MCF 10A (cell line): ENCODE measurements at regions not wholly inside any gene's neighbourhood (a gene's known extent, or its start where the extent isn't known, plus 50 kb on each side); places are given as distances from the start of the nearest gene placed in this dataset.

Source experiments
- BruUV-seq: library from RNA; stranded (reverse); fragments of 400-500 nt; replicated peaks from 2 replicates; lab custom pipeline; 2021; lab: Mats Ljungman, UMichigan
- CTCF ChIA-PET: fragments of 300-600 bp; sonication (Branson Sonifier 250); formaldehyde crosslinking; extraction: SDS; loops from one replicate; lab custom pipeline; 2021; ENCODE audit warnings: antibody characterized with exemption, inconsistent platforms; lab: Yijun Ruan, JAX
- POLR2A ChIA-PET: fragments of 300-600, 350-650 bp; sonication (Branson Sonifier 250); formaldehyde crosslinking; extraction: SDS; loops from one replicate; lab custom pipeline; 2020; ENCODE audit warnings: antibody characterized with exemption, inconsistent platforms; lab: Yijun Ruan, JAX
- DNase-seq: peaks from one replicate; pipeline ENCODE4 v3.0.0-alpha.2; 2018; ENCODE audit not compliant: unreplicated experiment
- H3K27ac Mint-ChIP-seq: one replicate; pipeline ENCODE4 v1.8.0; 2022; ENCODE audit warnings: mild to moderate bottlenecking, low read depth, mixed read lengths; ENCODE audit not compliant: unreplicated experiment
- H3K27me3 Mint-ChIP-seq: one replicate; pipeline ENCODE4 v1.8.0; 2022; ENCODE audit warnings: mixed read lengths; ENCODE audit not compliant: insufficient read depth, unreplicated experiment
- H3K36me3 Mint-ChIP-seq: one replicate; pipeline ENCODE4 v1.8.0; 2022; ENCODE audit warnings: mild to moderate bottlenecking, moderate library complexity, mixed read lengths; ENCODE audit not compliant: insufficient read depth, unreplicated experiment
- H3K4me1 Mint-ChIP-seq: one replicate; pipeline ENCODE4 v1.8.0; 2022; ENCODE audit warnings: mixed read lengths; ENCODE audit not compliant: insufficient read depth, unreplicated experiment
- H3K4me3 Mint-ChIP-seq: one replicate; pipeline ENCODE4 v1.8.0; 2022; ENCODE audit warnings: mild to moderate bottlenecking, moderate library complexity, mixed read lengths; ENCODE audit not compliant: unreplicated experiment
- H3K9me3 Mint-ChIP-seq: one replicate; pipeline ENCODE4 v1.8.0; 2022; ENCODE audit warnings: mixed read lengths; ENCODE audit not compliant: unreplicated experiment
- intact Hi-C: fragments of 100-400 bp; cut with micrococcal nuclease; formaldehyde crosslinking; loops from 2 replicates; pipeline ENCODE4 v1.14.1; 2022
- TF ChIP-seq, protein P1 (sequence below): fragments of 200-600 bp; IDR thresholded peaks from one replicate; pipeline ENCODE4 v1.8.0; 2022; ENCODE audit warnings: antibody characterized with exemption, mild to moderate bottlenecking; ENCODE audit not compliant: unreplicated experiment

DNA sequence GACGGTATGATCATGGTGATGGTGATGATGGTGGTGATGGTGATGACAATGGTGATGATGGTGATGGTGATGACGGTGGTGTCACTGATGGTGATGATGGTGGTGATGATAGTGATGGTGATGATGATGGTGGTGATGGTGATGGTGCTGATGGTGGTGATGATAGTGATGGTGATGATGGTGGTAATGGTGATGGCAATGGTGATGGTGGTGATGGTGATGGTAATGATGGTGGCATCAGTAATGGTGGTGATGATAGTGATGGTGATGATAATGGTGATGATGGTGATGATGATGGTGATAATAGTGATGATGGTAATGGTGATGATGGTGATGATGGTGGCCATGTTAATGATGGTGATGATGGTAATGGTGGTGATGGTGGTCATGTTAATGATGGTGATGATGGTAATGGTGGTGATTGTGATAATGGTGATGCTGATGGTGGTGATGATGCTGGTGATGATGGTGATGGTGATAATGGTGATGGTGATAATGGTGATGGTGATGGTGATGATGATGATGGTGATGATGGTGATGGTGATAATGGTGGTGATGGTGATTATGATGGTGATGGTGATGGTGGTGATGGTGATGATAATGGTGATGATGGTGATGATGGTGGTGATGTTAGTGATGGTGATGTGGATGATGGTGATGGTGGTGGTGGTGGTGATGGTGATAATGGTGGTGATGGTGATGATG lies 107.2 kb downstream of the C16orf95 start:
- DNase-seq = no peak
- Mint-ChIP-seq H3K4me1 (peaks cover 22% of the 10 kb centered on the region), H3K27me3 (no peaks in the 10 kb centered on the region), H3K4me3 (no peak overlapping the region), H3K9me3 (no peaks in the 10 kb centered on the region), H3K36me3 (no peaks in the 10 kb centered on the region), H3K27ac (no peak overlapping the region)
- ChIA-PET CTCF (no interaction called here), POLR2A (no interaction called here)
- TF ChIP-seq, protein P1, sequence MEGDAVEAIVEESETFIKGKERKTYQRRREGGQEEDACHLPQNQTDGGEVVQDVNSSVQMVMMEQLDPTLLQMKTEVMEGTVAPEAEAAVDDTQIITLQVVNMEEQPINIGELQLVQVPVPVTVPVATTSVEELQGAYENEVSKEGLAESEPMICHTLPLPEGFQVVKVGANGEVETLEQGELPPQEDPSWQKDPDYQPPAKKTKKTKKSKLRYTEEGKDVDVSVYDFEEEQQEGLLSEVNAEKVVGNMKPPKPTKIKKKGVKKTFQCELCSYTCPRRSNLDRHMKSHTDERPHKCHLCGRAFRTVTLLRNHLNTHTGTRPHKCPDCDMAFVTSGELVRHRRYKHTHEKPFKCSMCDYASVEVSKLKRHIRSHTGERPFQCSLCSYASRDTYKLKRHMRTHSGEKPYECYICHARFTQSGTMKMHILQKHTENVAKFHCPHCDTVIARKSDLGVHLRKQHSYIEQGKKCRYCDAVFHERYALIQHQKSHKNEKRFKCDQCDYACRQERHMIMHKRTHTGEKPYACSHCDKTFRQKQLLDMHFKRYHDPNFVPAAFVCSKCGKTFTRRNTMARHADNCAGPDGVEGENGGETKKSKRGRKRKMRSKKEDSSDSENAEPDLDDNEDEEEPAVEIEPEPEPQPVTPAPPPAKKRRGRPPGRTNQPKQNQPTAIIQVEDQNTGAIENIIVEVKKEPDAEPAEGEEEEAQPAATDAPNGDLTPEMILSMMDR = no peak
- intact Hi-C loops = no loop called here
- BruUV-seq = no TSS peak

DNA sequence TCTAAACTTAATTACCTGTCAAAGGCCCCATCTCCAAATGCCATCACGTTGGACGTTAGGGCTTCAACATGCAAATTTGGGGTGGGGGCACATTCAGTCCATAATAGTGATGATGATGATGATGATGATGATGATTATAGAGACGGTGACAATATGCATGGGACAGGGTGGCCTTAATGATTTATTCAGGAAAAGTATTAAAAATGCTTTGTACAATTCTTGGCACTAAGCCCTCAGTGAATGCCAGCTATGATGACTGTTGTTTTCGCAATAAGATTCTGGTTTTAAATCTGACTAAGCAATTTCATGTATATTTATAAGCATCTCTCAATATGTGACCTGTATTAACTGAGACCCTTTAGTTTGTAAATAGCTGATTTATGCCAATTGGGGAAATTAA lies 106.3 kb downstream of the C16orf95 start:
- ChIA-PET POLR2A (interaction anchor here (0.6 to 1.1 kb wide), 4 partner anchors 29 to 643 kb away, joined by 3 to 5 read pairs (median 4); no protein-coding TSS in a partner anchor), CTCF (interaction anchor here (1.3 kb wide), 1 partner anchor 9 kb away, joined by 3 read pairs; no protein-coding TSS in a partner anchor)
- peaks cover 22% of the 10 kb centered on the region for H3K4me1 Mint-ChIP-seq
- BruUV-seq = no TSS peak
- TF ChIP-seq, protein P1 = no peak
- H3K27ac Mint-ChIP-seq = no peak overlapping the region
- intact Hi-C loops = loop anchor here (1.0 kb wide), 1 partner anchor 30 kb away; no protein-coding TSS in a partner anchor
- no peaks in the 10 kb centered on the region for H3K9me3 Mint-ChIP-seq
- H3K4me3 Mint-ChIP-seq = no peak overlapping the region
- no peaks in the 10 kb centered on the region for H3K27me3 Mint-ChIP-seq
- H3K36me3 Mint-ChIP-seq = no peaks in the 10 kb centered on the region
- DNase-seq = peak; percentile 58

DNA sequence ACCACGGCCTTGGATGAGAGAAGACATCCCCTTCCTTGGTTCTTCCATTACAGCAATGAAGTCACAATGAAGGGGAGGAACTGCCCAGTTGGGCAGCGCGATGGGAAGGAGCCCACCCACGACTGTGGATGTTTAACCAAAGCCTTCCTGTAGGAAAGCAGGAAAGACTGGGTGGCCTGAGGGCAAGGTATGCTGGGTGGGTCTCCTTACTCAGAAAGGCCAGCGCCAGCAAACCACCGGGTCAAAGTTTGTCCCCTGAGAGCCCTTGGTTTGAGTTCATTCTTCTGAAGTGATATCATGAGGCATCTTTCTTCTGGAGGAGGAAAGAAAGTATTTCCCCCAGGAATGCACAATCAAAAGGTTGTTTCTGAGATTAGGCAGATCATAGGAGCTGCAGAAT lies 105.2 kb downstream of the C16orf95 start:
- no peak for DNase-seq
- CTCF ChIA-PET = no interaction called here
- H3K36me3 Mint-ChIP-seq = no peaks in the 10 kb centered on the region
- H3K27me3 Mint-ChIP-seq = no peaks in the 10 kb centered on the region
- POLR2A ChIA-PET = interaction anchor here (1.0 kb wide), 1 partner anchor 27 kb away, joined by 5 read pairs; no protein-coding TSS in a partner anchor
- H3K9me3 Mint-ChIP-seq = no peaks in the 10 kb centered on the region
- H3K4me3 Mint-ChIP-seq = no peak overlapping the region
- intact Hi-C loops = no loop called here
- TF ChIP-seq, protein P1 = no peak
- no TSS peak for BruUV-seq
- H3K27ac Mint-ChIP-seq = no peak overlapping the region
- H3K4me1 Mint-ChIP-seq = peaks cover 15% of the 10 kb centered on the region

DNA sequence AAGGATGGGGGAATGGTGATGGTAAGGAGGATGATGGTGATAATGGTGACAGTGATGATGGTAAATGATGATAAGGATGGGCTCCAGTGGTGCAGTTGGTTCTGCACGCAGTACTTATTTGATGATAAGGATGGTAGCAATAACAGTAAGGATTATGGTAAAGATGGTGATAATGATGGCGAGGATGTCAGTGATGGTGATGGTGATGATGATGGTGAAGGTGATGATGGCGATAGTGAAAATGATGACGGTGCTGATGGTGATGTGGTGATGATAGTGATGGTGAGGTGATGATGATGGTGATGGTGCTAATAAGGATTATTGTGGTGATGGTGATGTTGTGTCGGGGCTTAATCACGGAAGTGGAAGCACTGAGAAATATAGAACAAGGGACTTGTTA lies 103.7 kb downstream of the C16orf95 start:
- CTCF ChIA-PET = no interaction called here
- BruUV-seq = no TSS peak

More for the DNA sequence above, 103.7 kb downstream of the C16orf95 start:
- H3K4me1 Mint-ChIP-seq = peaks cover 6% of the 10 kb centered on the region
- no peak for DNase-seq
- POLR2A ChIA-PET = interaction anchor here (0.7 to 1.0 kb wide), 2 partner anchors 16 to 23 kb away, joined by 3 to 5 read pairs; no protein-coding TSS in a partner anchor
- TF ChIP-seq, protein P1 = no peak
- no peaks in the 10 kb centered on the region for H3K27me3 Mint-ChIP-seq
- intact Hi-C loops = no loop called here
- H3K9me3 Mint-ChIP-seq = no peaks in the 10 kb centered on the region
- no peak overlapping the region for H3K4me3 Mint-ChIP-seq
- H3K27ac Mint-ChIP-seq = no peak overlapping the region
- no peaks in the 10 kb centered on the region for H3K36me3 Mint-ChIP-seq
